ENCODE measurements at regions not wholly inside any gene's neighbourhood (a gene's known extent, or its start where the extent isn't known, plus 50 kb on each side); places are given as distances from the start of the nearest gene placed in this dataset.

GRCh38 chr1:165073185-165074007, 283.1 kb downstream of the LMX1A start:
- peak; percentile 65 for DNase-seq

DNA sequence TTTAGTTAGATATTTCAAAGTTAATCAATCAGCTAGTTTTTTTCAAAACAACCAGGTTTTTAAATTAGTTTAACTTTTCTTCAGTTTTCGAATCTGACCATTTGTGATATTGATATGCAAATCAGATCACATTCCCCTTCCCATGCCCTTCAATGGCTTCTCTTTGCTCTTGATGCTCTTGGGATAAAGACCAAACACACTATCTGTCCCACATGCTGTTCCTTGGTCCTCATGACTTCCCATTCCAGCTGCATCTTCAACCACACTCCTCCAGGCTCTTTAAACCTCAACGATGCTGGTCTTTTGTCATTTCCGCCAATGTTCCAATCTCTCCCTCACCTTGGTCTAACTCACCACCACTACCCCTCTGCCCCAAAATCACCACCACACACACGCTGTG, 285.8 kb downstream of the LMX1A start:
- no peak for DNase-seq

- DNase-seq = no peak
Observed at GRCh38 chr1:165069829-165070228, 286.7 kb downstream of the LMX1A start.

GRCh38 chr1:165068741-165069140, 287.8 kb downstream of the LMX1A start:
- no peak for DNase-seq

DNA sequence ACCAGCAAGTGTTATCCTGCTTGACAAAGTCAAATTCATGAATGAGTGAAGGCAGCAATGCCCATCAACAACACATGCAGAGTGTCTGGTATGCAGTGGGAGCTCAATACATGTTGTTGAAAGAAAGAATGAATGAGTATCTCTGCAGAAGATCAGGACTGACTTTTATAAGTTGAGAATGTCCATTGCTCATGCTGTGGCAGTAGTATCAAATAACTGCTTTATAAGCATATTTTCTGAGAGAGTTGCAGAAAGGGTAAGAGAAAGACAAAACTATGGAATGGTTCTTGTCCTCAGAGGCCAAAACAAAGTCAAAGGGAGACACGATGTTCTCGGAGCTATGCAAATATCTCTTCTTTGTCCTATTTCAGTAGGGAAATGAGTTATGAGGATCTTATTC, 288.7 kb downstream of the LMX1A start:
- DNase-seq = no peak

- no peak for DNase-seq
Observed at GRCh38 chr1:165063181-165063965, 293.1 kb downstream of the LMX1A start.

GRCh38 chr1:165062346-165062745, 294.2 kb downstream of the LMX1A start:
- DNase-seq = no peak

DNA sequence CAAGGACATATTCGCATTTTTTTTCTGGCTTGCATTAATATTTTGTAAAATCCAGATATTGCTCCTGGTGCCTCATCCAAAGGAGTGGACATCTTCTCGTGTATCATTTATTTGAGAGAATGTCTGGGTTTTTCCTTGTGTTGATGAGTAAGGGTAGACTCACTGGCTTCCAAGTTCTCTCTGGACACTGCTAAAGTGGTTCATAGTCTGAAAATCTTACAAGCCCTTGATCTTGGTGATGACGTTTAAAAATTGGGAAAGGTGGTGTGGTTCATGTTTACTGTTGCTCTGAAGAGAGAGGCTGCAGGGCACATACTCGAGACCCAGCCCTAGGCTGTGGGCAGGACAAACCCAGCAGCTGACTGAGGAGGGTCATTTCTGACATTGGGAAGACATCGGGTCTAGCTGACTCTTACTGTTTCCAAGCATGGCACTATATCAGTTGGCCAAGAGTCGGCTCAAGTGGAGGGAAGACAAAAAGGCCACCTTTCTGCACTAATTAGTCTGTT, 296.2 kb downstream of the LMX1A start:
- no peak for DNase-seq

- no peak for DNase-seq
Observed at GRCh38 chr1:165057956-165058355, 298.6 kb downstream of the LMX1A start.

GRCh38 chr1:165056914-165057313, 299.6 kb downstream of the LMX1A start:
- no peak for DNase-seq

DNA sequence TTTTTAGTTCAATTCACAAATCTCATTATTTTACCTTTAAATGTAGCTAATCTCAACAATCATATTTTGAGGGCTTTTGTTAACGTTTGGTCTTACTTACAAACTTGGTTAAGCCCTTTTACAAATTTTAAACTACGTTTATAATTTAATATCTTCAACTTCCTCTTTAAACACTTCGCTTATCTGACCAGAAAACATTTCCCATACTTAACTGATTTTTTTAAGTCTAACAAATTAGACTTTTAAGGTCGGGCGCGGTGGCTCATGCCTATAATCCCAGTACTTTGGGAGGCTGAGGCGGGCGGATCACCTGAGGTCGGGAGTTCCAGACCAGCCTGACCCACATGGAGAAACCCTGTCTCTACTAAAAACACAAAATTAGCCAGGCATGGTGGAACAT, 300.9 kb downstream of the LMX1A start:
- no peak for DNase-seq

GRCh38 chr1:165054627-165055026, 301.9 kb downstream of the LMX1A start:
- no peak for DNase-seq

GRCh38 chr1:165053351-165053750, 303.2 kb downstream of the LMX1A start:
- DNase-seq = no peak

- no peak for DNase-seq
Observed at GRCh38 chr1:165052936-165053335, 303.6 kb downstream of the LMX1A start.

DNA sequence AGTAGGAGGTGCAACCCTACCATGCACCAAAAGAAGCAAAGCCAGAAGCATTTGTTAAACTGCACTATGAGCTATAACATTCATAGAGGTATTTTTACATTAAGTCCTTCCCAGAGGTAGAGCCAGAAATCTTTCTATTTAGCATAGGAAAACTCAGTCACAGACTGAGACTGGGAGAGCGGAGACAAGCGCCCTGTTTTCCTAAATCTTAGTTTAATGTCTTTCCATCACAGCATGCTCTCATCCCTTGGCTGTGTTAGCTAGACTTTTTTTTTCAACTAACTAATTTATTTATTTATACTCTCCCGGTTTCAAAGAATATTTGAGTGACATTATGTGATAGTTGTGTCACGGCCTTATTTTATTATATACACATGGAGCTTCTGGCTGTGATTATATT, 304.1 kb downstream of the LMX1A start:
- no peak for DNase-seq

DNA sequence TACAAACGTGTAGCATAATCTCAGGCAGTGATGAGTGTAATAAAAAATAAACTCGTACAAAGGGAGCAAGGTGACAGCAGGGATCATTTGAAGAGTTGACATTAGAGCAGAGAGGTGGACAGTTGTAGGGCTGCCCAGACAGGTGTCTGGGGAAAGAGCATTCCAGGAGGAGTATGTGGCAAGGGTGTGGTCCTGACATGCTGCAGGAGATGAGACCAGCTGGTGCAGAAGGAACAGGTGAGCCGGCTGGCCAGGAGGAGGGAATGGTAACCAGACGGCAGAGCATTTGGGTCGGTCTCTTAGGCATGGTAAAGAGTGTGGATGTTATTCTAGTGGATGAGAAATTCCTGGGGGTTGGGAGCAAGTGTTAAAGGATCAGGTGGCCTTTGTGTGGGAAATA, 306.3 kb downstream of the LMX1A start:
- DNase-seq = no peak

DNA sequence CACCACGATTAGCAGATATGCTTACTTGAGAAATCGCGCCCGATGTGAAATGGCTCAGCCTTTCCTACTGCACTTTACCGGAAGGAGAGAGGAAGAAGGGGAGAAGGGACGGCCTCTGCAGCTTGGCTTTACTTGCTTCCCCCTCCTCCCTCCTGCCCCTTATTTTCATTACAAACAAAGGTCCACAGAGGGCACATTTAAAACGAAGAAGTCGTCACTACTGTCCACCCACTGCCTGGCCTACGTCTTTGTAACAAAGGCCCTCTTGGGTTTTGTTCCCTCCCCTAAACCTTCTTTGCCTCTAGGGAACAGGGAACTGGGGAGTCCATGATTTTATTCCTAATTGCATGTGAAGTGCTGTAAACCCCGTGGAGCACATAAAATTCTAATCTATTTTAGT, 308.5 kb downstream of the LMX1A start:
- DNase-seq = no peak

DNA sequence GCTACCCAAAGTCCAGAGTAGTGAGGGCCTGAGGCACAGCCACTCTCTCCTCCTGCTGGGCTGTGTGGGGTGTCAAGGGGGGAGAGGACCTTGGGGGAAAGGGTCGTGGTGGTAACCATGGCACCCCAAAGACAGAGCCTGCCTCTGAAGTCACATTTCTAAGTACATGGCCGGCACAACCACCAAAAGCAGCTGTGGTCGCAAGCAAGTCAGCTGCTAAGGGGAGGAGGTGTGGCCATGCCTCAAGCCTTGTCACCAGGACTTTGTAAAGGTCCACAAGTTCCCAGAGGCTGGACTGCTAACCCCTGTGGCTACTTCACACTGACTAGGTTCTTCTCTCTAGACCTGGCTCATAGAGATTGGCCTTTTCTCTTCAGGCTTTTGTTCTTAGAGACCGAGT, 310.6 kb downstream of the LMX1A start:
- no peak for DNase-seq

GRCh38 chr1:165040641-165041040, 315.9 kb downstream of the LMX1A start:
- no peak for DNase-seq

- DNase-seq = no peak
Observed at GRCh38 chr1:165039996-165040395, 316.5 kb downstream of the LMX1A start.

DNA sequence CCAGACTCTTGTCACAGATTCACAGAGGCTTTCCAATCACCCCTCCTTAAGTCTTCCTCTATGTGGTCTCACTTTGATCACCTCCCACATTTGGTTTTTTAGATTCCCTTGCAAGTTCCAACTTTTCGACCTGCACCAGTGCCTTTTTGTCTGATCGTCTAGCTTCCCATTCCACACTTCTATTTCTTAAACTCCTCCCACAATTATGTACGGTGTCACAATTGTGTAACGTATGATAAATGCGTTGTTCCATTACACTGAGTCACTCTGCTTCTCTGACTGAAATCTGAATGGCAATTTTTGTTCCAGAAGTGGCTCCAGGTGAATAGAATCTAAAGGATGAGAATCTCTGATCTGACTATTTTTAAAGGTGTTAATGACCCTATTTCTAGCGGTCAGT, 320.1 kb downstream of the LMX1A start:
- no peak for DNase-seq

DNA sequence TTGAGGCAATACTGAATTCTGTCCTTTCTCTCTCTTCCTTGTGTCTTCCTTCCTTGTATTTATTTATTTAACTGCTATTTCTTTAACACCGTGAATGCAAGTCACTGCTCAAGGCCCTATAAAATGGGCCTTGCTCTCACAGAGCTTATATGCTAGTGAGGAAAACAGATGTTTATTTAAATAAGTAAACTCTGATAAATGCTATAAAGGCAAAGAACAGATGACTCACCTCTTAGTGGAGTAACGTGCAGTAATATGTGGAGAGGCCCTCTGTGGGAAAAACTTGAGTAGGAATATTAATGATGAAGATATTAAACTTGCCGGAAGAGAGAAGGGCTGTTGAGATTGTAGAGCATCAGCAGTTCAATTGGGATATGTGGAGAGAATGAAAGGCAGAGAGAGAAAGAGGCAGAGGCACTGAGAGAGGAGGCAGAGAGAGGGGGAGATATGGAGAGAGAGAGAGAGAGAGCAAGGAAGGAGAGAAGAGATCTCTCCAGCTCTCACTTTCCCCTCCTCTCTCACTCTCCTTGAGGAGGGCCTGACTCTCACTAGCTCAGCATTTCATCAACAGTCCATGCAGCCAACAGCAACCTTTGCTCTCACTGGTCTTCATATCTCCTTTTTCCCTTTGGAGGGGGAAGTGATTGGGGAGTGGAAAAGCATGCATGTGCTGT, 322.2 kb downstream of the LMX1A start:
- no peak for DNase-seq

DNA sequence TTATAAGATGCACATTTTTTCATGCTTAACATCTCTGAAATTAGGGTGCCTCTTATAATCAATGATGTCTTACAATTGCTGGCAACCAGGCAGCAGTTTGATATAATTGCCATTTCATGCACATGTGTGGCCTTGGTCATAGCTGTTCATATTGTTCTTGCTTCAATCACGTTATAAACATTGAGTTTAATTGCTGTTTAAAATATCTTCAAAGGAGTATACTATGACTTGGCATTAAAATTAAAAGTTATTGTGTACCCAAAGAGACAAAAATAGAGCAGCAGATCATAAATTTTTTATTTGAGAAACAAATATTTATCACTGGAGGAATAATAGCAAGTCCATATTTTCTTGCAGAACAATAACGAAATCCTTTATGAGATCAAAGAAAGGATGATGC, 325.5 kb downstream of the LMX1A start:
- DNase-seq = no peak
